ENCODE measurements at regions not wholly inside any gene's neighbourhood (a gene's known extent, or its start where the extent isn't known, plus 50 kb on each side); places are given as distances from the start of the nearest gene placed in this dataset.

DNA sequence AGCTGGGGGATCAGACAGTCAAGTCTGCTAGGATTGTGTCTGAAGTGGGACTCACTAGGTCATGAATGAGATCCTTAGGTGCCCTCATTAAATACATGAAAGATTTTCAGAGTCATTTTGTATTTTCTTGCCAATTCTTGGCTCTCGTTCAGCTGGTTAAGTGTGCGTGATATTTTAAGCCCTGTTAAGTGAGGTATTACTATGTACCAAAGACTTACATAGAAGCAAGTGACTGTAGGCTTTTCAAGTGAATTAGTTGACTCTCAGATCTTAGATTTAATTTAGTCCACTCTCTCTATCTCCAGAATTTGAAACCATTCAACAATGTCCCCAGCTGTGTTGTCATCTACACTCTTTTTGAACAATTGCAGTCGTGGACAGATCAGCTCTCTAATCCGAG lies 219.4 kb downstream of the FOXL1 start:
- no peak for DNase-seq (ENCODE audit: extremely low read depth, low read depth, low spot score)

DNA sequence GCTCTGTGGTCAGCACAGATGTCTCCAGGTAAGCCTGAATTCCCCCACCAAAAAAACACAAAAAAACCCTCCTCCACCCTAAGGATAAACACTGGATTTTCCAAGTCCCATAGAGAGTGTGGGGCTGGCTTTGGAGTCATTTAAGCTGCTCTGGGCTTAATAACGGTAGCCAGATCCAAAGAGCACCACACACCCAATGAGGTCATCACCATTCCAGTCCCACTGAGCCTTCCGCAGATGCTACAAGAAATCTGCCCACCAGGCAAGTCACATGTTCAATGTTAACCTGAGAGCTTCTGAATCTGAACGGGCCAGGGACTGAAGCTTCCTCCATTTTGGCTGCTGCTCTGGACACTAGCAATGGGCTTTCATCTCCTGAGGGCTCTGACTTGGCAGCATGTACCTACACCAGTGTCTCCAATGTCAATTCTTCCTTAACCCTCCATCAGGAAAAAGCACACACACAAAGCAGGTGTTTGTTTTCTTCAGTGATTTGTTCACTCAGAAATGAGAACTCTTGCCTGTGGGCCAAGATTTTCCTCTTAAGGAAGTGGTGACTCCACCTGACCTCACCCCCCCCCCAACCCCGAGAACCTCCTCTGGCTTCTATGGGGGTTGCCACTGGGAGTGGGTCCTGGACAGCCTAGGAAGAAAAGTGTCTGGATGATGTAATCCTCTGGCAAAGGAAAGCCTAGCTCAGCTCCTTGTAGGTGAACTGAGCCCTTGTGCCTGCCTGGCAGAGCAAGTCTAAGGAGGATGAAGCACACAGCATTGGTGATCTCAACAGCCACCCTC lies 220.1 kb downstream of the FOXL1 start:
- no peak for DNase-seq (ENCODE audit: extremely low read depth, low read depth, low spot score)

DNA sequence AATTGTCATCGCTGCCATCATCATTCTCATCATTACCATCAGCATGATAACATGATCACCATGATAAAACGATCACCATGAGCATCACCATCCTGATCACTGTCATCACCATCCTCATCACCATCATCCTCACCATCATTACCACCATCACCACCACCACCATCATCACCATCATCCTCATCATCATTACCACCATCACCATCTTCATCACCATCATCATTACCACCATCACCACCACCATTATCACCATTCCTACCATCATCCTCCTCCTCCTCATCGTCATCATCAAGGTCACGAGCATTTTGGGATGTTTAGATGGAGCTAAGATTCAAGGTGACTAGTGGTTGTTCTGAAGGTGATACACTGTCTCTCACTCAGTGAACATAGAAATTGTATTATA lies 221.0 kb downstream of the FOXL1 start:
- no peak for DNase-seq (ENCODE audit: extremely low read depth, low read depth, low spot score)

DNA sequence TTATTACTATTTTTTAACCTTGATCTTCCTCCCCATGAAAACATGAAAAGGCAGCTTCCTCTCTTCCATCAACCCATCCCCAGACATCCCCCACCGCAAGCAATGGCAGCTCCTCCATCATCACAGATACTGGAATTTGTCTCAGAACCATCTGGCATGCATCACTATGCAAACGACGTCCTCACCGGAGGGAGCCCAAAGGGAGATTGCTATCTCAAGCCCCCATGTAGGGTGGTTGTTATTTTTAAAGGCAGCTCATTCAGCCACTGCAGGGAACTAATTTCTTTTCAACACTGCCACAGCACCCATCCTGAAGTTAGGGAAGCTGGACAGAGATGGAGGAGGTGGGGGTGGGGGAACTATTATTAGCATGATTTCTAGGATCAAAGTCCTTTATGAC lies 222.5 kb downstream of the FOXL1 start:
- no peak for DNase-seq (ENCODE audit: extremely low read depth, low read depth, low spot score)

DNA sequence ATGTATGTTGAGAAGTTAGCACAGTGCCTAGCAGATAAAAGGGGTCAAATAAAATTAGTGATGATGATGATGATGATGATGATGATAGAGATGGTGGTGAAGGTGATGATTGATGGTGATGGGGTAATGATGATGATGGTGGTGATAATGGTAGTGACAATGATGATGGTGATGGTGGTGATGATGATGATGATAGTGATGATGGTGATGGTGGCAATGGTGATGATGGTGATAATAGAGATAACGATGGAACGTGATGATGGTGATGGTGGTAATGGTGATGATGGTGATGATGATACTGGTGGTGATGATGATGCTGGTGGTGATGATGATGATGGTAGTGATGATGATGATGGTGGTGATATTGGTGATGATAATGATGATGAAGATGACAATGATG lies 223.7 kb downstream of the FOXL1 start:
- no peak for DNase-seq (ENCODE audit: extremely low read depth, low read depth, low spot score)

DNA sequence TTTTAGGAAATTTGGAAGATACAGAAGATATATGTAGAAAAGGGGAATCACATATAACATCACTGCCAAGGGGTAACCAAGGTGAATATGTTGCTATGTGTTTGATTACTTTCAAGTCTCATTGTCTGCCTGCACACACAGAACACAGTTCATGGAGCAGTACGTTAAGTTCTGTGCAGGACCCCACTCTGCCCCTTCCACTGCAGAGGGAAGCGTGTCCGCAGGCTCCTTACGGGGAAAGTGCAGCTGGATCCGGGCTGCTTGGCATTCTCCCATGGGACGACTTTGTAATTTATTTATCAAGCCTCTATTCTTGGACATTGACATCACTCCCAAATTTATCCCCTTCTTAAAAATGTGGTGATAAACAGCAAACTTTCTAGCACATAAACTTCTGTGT lies 226.8 kb downstream of the FOXL1 start:
- DNase-seq (ENCODE audit: extremely low read depth, low read depth, low spot score) = no peak

DNA sequence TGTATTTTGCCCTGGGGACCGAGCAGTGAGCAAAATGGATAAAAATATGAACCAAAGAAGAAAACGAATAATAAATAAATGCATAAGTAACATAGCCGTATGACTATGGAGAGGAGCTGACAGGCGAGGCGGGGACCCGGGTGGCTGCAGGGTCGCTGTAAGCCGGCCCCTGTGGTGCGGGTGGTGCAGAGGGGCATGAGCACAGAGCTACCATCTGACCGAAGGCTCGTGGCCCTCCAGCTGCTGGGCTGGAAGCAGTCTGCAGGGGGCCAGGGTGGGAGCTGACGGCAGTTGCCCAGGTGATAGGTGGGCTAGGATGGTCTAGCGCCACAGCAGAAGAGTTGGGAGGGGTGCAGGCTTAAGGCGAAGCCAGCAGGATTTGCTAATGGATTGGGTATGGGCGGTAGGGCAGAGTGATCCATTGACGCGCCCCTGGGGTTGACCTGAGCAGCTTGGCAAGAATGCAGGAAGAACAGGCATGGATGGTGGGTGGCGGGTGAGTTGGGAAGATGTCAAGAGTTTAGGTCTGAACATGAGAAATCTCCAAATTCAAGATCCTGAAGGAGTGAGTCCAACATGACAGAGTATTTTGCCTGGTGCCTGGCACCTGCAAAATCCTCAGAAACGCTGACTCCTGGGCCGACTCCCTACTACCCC lies 228.0 kb downstream of the FOXL1 start:
- no peak for DNase-seq (ENCODE audit: extremely low read depth, low read depth, low spot score)

DNA sequence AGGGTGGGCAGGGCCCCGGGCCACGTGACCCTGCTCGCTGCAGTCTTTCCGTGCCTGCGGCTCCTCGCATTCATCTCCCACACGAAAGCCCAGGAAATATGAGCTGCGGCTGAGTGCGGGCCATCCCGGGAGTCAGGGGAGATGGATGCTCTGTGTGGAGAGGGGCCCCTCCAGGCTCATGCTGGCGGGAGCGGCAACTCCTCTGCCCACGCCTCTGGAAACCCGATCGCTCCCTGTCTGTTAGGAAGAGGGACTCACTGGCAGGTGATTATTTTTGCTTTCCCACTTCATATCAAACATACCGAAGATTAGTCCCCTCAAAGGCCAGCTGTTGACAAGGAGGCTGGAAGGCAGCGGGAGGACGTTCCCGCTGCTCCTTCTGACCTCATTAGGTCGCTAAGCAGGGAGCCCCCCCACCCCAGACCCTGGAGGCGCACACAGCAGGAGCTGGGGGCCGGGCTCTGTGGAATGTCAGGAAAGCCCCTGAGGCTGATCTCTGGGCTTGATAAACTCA lies 228.5 kb downstream of the FOXL1 start:
- no peak for DNase-seq (ENCODE audit: extremely low read depth, low read depth, low spot score)

DNA sequence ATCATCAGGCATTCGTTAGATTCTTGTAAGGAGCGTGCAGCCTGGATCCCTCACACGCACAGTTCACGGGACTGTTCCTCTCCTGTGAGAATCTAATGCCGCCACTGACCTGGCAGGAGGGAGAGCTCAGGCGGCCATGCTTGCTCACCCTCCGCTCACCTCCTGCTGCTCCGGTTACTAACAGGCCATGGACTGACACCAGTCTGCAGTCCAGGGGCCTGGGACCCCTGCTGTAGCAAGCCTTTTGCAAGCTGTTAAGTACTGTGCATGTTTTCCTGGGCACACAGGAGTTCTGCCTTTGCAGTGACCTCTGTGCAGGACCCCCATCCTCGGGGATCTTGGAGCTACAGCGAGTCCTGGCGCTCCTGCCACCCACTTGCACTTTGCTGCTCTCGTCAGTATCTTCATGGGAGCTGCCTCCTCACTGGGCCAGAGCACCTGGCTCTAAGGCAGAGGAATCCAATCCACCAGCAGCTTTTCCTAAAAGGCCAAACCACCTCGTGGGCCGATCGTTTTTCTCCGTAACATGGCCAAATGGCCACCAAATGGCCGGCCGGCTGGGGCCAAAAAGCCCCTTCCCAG lies 230.6 kb downstream of the FOXL1 start:
- DNase-seq (ENCODE audit: extremely low read depth, low read depth, low spot score) = no peak

DNA sequence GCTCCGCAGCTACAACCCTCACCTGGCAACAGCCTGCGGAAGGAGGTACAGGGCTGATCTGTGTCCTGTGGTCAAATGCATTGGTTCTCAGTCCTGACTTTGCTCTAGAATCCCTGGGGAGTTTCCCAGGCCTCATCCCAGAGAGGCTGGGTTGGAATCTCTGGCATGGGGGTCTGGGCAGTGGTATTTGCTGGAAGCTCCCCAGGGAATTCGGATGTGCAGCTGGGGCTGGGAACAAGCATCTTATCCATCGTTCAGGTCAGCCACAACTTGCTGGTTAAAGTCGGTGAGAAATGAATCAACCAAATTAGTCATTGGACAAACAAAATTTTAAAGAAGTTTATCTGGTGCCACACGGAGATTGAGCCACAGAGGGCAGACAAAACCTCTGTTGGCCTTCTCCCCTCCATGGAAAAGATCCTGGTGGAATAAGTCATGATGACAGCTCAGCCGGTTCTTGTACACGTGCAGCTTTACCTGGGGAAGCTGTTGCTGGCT lies 231.2 kb downstream of the FOXL1 start:
- DNase-seq (ENCODE audit: extremely low read depth, low read depth, low spot score) = no peak

DNA sequence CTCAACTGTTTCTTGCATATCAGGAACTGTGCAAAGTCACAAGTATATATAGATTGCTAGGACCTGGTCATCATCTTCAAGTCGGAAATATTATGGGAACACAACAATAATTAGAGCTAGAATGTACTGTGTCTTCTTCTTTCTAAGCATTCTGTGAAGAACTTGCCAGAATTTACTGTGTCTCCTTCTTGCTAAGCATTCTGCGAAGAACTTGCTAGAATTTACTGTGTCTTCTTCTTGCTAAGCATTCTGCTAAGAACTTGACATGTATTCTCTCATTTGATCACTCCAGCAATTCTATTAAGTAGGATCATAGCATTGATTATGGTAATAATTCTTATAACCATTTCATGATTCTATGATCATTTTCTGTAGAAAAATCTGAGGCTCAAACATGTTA lies 231.7 kb downstream of the FOXL1 start:
- no peak for DNase-seq (ENCODE audit: extremely low read depth, low read depth, low spot score)

DNA sequence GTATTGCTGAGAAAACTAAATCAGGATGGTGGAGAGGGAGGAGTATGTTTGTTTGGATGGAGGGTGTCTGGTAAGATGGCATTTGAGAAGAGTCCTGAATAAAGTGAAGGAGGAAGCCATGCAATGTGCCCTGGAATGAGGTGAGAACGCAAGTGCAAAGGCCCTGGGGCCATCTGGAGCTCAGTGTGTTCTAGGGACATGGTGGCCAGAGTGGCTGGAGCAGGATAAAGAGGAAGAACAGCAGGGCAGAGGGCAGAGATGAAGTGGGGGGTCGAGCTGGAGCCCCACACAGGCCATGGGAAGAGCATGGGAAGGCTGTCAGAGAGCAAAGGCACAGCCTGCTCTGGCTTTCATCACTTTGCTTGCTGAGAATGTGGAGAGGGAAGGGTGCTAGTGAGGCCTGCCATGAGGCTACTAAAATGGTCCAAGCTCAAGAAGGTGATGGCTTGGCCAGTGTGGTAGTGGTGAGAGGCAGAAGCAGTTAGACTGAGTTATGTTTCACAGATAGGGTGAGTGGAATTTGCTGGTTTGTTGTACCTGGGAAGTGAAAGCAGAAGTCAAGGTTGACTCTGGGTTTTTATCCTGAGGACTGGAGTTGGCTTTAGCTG lies 234.1 kb downstream of the FOXL1 start:
- DNase-seq (ENCODE audit: extremely low read depth, low read depth, low spot score) = no peak

DNA sequence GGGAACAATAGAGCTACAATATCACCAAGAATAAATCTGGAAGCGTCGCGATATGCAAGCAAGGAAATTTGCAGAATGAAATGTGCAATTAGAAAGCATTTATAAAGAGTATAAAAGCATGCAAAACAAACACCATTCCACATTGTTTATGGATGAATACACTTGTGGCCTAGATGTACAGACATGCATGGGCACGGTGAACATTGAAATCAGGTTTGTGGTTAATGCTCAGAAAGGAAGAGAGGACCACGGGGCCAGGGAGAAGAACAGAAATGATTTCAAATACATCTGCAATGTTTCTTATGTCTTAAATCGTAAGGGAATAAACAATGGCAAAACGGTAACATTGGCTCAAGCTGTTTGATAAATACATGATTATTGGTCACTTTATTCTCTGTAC lies 235.9 kb downstream of the FOXL1 start:
- DNase-seq (ENCODE audit: extremely low read depth, low read depth, low spot score) = no peak

DNA sequence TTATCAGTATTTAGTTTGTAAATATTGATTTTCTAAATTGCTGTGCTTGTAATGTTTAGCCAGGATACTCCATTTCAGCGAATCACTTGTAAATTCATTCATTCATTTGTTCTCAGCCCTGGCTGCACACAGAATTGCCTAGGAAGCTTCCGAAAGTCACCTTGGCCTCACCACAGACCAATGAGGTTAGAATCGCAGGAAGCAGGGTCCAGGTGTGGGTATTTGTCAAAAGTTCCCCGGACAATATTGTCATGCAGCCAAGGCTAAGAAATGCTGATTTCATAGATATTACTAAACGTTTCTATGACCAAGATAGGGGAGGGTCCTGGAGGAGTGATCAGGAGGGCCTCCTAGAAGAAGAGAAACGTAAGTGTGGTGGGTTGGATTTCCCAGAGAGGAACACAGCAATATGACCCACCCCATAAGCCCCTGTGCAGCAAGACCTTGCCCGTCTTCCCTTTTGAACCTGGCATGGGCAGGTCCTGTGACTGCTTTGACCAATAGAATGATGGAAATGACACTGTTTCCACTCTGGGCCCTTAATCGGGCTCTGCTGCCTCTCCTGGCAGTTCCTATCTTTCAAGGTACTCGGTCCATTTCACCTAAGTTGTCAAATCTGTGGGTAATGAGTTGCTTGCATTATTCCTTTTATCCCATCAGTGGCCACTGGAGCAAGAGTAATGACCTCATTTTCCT lies 238.7 kb downstream of the FOXL1 start:
- DNase-seq (ENCODE audit: extremely low read depth, low read depth, low spot score) = no peak

DNA sequence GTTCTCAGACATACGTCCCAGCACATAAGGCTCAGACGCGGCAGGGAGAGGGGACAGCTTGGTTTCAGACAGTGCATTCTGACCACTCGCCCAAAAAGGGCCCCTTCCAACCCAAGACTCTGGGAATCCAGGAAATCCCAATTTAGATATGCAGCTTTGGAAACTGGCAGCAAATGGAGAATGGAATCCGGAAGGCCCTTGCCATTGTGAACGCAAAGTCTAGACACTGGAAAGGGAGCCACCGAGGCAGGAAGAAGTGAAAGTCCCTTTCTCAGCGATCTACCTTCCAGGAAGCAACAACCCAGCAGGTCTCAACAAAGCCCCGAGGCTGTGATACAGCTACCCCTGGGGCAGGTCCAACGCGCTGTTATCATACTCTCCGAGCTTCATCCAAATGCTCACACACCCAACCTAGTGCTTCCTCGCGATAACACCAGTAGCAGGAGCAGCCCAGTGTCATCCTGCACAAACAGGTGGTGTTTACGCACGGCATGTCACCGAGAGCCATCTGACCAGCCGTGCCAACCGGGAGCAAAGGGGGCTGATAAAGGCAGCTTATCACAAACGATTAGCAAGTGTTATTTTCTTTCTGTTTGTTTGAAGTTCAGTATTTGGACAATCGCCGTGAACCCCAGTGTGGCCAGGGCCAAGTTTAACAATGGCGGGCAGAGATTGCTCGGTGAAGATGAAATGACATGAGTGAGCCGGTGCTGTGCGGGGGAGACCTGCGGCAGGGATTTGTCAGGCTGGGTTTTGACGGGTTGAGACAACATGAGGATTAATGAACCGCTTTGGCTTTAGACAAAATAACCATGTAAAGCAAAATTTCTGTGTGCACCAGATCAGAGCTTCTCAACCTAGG lies 240.6 kb downstream of the FOXL1 start:
- no peak for DNase-seq (ENCODE audit: extremely low read depth, low read depth, low spot score)

DNA sequence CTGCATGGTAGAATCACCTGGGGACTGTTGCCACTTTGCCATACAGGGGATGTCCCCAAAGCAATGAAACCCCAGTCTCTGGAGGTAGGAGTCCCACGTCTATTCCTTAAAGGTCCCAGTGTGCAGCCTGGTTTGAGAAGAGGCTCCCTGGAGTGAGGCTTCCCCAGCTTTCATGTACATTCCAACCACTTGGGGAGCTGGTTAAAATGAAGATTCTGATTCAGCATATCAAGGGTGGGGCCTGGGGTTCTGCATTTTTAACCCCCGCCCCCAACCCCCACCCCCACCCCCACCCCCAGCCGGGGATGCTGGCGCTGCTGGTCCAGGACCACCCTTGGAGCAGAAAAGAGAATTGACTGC lies 241.2 kb downstream of the FOXL1 start:
- no peak for DNase-seq (ENCODE audit: extremely low read depth, low read depth, low spot score)

DNA sequence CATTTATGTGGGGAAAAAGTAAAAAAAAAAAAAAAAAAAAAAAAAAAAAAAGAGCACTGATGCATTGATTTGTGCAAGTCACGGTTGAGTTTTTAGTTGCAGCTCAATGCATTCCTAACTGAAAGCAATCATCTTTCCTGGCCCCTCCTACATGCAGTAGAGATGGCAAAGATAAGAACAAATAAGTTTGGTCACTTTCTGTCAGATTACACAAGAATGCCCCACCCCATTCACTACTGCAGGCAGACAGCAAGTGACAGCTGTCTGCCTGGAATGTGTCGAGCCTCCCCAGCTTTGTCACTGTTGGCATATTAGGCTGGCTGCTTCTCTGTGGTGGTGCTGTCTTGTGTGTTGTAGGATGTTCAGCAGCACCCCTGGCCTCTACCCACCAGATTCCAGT lies 243.5 kb downstream of the FOXL1 start:
- DNase-seq (ENCODE audit: extremely low read depth, low read depth, low spot score) = no peak

DNA sequence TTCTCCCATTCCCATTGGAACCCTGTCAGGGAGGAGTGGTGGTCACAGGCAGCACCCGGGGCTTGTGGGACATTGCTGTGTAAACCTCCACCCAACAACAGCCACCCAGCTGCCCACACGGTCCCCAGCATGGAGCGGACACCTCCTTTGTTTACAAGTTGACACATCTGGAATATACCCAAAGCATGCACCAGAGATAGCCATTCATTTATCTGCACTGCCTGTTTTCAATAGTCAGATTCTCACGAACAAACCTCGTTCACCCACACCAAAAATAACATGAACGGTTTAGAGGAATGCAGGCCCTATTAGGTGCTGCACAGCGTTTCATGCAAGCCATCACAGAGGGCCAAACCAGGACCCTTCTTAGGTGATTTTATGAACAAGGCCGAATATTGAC lies 244.8 kb downstream of the FOXL1 start:
- no peak for DNase-seq (ENCODE audit: extremely low read depth, low read depth, low spot score)

DNA sequence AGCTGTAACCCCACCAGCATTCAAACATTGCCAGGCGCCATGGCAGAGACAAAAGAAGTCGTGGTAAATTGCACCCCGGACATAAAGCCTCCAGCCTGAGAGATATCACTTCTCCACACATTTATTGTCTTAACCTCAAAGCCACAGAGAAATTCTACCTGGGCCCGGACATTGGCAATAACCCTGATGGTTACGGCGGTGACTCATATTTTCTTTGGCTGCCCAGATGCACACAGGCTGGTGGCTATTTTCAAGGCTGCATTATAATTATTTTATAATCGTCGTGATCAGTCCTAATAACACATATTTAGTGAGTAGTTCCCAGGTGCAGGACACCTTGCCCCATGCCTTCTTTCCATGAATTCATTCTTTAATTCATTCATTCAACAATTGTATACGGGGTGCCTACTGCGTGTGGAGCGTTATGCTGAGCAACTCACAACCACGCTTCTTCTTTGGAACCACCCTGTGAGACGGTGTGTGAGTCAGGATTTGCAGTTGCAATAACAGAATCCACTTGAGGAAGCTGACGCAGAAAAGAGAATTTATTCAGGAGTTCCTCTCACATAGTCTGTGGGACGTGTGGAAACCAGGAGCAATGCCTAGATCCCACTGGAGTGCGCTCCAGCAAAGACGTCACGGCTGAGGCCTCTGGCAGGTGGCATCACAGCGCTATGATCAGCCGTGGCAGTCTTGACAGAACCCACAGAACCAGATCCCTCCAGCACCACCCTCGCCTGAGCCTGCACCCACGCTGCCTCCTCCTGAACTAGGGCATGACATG lies 245.7 kb downstream of the FOXL1 start:
- peak; percentile 81 for DNase-seq (ENCODE audit: extremely low read depth, low read depth, low spot score)
